CMK (cell line): ENCODE measurements at regions not wholly inside any gene's neighbourhood (a gene's known extent, or its start where the extent isn't known, plus 50 kb on each side); places are given as distances from the start of the nearest gene placed in this dataset.

Experiments used
- DNase-seq: peaks from one replicate; pipeline ENCODE4 v3.0.0-alpha.2; 2010; ENCODE audit warnings: low read depth

DNA sequence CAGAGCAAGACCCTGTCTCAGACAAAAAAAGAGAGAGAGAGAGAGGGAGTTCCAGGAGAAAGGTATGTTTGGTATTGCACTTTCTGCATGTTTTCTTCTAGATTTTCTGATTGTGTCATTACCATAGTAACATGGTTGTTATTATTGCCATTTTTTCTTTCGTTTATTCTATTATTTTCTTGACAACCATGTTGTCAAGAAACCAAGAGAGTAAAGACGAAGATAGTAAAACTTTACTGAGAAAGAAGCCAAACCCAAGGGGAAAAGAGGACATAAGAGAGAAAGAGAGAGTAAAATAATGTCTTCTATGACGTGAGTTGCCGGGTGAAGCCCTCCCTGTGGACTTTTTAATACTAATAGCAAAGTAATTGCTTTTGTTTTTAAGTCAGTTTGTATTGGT is 1186.0 kb upstream of the SEL1L start:
- no peak for DNase-seq

- no peak for DNase-seq
Observed at GRCh38 chr14:82720431-82720830, 1186.8 kb upstream of the SEL1L start.

DNA sequence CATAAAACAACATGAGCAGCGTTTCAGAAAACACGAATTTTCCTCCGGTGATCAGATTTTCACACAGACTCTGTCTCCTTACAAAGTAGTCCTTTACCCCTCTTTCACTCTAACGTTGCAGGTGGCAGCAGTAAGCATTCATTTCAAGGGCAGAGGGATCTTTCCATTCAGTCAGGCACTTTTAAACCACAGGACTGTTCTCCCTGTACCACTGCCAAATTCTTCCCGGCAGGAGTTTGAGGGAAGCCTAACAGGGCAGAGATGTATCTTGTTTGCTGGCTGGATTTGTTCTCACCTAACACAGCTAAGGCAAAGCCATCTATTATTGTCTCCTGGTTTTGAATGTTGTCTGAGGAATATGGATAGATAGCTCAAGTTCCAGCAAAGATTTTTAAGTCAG is 1187.3 kb upstream of the SEL1L start:
- no peak for DNase-seq

- no peak for DNase-seq
Observed at GRCh38 chr14:82724316-82724715, 1190.7 kb upstream of the SEL1L start.

- no peak for DNase-seq
Observed at GRCh38 chr14:82725213-82725612, 1191.6 kb upstream of the SEL1L start.

DNA sequence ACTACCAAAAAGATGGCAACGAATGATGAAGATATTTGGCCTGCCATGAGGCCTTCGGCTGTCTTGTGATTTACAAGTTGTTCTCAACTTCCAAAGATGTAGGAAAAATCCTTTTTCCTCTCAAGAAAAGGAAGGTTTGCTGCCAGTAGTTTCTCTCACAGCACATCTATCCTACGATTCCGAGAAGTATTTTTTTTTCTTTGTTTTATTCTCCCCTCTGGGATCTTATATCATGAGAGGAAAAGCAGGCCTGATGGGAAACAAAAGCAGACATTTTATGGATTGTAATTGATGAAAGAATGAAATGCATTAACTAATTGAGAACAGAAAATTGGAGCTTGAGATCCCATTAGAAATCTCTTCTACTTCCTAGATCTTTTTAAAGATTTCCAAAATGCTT is 1197.9 kb upstream of the SEL1L start:
- DNase-seq = no peak

GRCh38 chr14:82740547-82740946 is 1206.9 kb upstream of the SEL1L start:
- DNase-seq = no peak

GRCh38 chr14:82755476-82755875 is 1221.8 kb upstream of the SEL1L start:
- no peak for DNase-seq

DNA sequence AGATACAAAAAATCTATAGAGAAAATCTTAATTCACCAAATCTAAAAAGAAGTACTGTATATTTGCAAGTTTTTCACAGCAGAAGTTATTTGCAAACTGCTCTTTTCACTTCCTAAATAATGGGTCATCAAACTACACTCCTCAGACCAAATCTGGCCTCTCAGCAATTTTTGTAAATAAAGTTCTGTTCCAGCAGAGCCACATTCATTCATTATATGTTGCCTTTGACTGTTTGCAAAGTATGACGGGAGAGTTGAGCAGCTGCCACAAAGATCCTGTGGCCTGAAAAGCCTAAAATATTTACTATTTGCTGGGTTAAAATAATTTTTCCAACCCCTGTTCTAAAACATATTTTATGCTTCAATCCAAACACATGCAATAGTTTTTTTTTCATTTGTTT is 1222.3 kb upstream of the SEL1L start:
- DNase-seq = no peak

GRCh38 chr14:82757776-82758175 is 1224.1 kb upstream of the SEL1L start:
- DNase-seq = no peak

DNA sequence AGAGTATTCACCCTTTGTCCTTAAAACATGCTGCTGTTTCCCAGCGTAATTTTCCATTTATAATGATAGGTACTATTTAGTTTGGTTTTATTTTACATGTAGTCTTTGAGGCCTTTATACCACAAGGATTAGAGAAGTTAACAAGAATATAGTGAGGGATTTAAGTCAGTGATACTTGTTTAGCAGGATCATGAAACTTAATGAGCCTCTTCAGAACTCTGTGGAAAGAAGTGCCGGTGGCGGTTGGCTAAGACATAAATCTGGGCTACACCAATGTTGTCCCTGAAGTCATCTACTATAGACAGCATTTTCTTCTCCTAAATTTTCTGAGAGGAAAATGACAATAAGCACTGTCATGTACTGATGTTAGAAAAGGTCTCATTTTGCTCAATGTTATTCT is 1226.0 kb upstream of the SEL1L start:
- DNase-seq = no peak

GRCh38 chr14:82766123-82766522 is 1232.5 kb upstream of the SEL1L start:
- no peak for DNase-seq

- no peak for DNase-seq
Observed at GRCh38 chr14:82766996-82767395, 1233.3 kb upstream of the SEL1L start.

DNA sequence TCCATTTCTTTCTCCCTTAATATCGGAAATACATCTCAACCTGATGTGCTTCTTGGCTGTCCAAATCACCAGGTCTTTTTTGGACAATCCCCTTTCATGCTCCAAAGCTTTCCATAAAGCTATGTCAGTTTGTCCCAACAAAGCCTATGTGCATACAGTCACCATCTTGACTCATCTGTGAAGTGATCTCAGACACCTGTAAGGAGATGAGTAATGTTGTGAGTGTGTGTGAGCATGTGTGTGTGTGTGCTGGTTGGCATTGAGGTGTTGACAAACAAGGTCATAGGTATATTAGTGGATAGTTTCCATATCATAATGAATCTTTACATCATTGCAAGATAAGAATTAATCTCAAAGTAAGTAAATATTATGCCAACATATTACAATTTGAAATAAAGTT is 1243.3 kb upstream of the SEL1L start:
- DNase-seq = no peak

GRCh38 chr14:82778008-82778590 is 1244.4 kb upstream of the SEL1L start:
- no peak for DNase-seq

- DNase-seq = no peak
Observed at GRCh38 chr14:82778601-82779000, 1244.9 kb upstream of the SEL1L start.

- no peak for DNase-seq
Observed at GRCh38 chr14:82779301-82779700, 1245.6 kb upstream of the SEL1L start.

- DNase-seq = no peak
Observed at GRCh38 chr14:82785756-82786482, 1252.3 kb upstream of the SEL1L start.

DNA sequence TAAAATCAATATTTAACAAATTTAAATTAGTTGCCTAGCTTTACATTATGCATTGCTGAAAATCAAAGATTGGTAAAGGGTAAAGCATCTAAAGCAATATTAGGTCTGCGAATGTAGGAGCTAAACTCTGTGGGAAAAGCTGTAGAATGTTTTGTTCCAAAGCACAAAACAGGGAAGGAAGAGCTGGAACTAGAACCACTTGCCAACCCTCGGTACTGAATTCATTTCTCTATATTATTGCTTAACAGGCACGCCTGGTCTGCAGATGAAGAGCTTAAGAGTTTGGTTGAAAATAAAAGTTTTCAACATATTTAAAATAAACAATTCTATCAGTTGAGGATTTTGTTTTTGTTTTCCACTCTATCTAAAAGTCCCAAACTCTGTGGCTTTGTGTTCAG is 1252.8 kb upstream of the SEL1L start:
- no peak for DNase-seq

GRCh38 chr14:82796086-82796485 is 1262.4 kb upstream of the SEL1L start:
- no peak for DNase-seq

- DNase-seq = no peak
Observed at GRCh38 chr14:82798276-82798675, 1264.6 kb upstream of the SEL1L start.

DNA sequence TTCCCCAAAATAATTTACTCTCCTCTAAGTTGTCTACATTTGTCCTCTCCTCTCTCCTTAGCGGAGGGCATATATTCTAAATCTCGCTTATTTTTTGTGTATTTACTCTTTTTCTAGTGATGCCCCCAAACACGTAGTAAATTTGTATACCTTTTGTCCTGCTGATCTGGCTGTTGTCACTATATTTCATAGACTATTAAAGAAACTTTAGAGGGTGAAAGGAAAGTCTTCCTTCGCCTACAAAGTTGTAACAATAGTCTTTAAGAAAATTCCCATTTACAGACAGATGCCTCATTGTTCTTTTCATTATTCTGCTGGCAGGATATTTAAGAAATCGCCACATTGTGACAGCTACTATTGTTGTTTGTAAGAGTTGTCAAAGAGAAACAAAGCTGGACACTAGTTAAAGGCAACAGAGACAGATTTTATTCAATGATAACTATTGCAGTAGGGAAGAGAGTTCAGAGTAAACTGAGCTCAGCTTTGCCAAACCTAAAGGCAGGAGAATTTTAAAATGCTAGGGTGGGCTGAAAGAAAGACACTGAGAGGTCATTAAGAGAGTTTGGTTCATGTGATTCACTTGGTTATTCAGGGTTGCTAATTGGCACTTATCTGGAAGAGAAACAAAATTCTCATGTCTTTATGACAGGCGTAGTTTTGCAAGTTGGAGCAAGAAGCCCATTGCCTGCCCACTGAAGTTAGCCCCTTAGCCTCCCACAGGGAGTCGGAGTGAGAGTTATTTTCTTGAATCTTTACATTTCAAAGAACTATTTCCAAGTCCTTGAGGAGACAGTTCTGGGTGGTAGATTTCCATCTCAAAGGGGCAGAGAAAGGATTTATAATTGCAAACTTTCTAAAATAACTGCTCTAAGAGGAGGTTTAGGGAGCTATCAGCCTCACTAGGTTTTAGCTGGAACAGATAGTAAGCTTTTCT is 1272.5 kb upstream of the SEL1L start:
- no peak for DNase-seq

DNA sequence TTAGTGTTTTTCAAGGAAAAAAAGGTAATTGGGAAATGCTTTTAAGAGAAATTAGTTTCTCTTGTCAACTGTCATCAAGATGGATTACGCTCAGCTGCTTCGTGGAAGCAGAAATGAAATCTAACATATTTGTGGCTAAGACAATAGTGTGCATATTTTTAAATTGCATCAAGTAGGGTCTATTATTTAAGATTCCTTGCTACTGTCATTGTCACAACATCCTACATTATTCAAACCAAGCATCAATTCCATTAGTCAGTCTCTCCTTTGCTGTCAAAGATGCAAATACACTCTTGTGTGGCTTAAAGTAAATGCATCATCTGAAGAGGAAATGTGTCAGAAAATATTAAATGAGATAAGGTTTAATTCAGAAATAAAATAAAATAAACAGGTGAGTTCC is 1277.6 kb upstream of the SEL1L start:
- no peak for DNase-seq
